Omental fat pad (tissue), 3 donors: ENCODE measurements at regions not wholly inside any gene's neighbourhood (a gene's known extent, or its start where the extent isn't known, plus 50 kb on each side); places are given as distances from the start of the nearest gene placed in this dataset.

ENCODE experiments used
- ATAC-seq: fragments of 150-250 bp; one replicate; pipeline ENCODE4 v1.9.1; 2016; ENCODE audit warnings: mild to moderate bottlenecking, moderate library complexity; ENCODE audit not compliant: low FRiP score
- DNase-seq: peaks from one replicate; pipeline ENCODE4 v3.0.0-alpha.2; 2019; ENCODE audit warnings: low spot score
- CTCF ChIP-seq, 3 donors: fragments of 450-650 bp; IDR thresholded peaks; one replicate each; pipeline ENCODE4 v1.5.1; 2016 to 2017; ENCODE audit warnings: antibody characterized with exemption in 3 of 3, mild to moderate bottlenecking in 3 of 3, moderate library complexity in 2 of 3

- DNase-seq (no peak), ATAC-seq (no peak)
- TF ChIP-seq CTCF (IDR thresholded peaks at IDR 0.05) = no peak
Observed at GRCh38 chr5:120080781-120081180, 383.3 kb upstream of the PRR16 start.

- no peak for ATAC-seq
Observed at GRCh38 chr5:120082316-120083068, 381.6 kb upstream of the PRR16 start.

GRCh38 chr5:120083851-120084542 is 380.1 kb upstream of the PRR16 start:
- ATAC-seq = no peak
- no peak for DNase-seq
- TF ChIP-seq CTCF (IDR thresholded peaks at IDR 0.05) = no peak

More at GRCh38 chr5:120082316-120083068, 381.6 kb upstream of the PRR16 start:
- TF ChIP-seq CTCF (IDR thresholded peaks at IDR 0.05) = no peak
- DNase-seq = no peak

GRCh38 chr5:120084543-120084870 is 379.6 kb upstream of the PRR16 start:
- no peak for TF ChIP-seq CTCF (IDR thresholded peaks at IDR 0.05)
- DNase-seq = no peak
- no peak for ATAC-seq

GRCh38 chr5:120086081-120086480 is 378.0 kb upstream of the PRR16 start:
- TF ChIP-seq CTCF (IDR thresholded peaks at IDR 0.05) = no peak
- DNase-seq (no peak), ATAC-seq (no peak)

- no peak for DNase-seq
- no peak for TF ChIP-seq CTCF (IDR thresholded peaks at IDR 0.05)
- ATAC-seq = no peak
Observed at GRCh38 chr5:120088412-120088811, 375.7 kb upstream of the PRR16 start.

GRCh38 chr5:120088836-120089235 is 375.3 kb upstream of the PRR16 start:
- no peak for DNase-seq
- no peak for TF ChIP-seq CTCF (IDR thresholded peaks at IDR 0.05)
- ATAC-seq = no peak
